B cell (primary cell): ENCODE measurements at regions not wholly inside any gene's neighbourhood (a gene's known extent, or its start where the extent isn't known, plus 50 kb on each side); places are given as distances from the start of the nearest gene placed in this dataset.

Source experiments
- EZH2 ChIP-seq: IDR thresholded peaks from 2 replicates; pipeline ENCODE4 v1.6.1; 2012; ENCODE audit warnings: borderline replicate concordance, low read depth, mild to moderate bottlenecking, moderate library complexity, low read length; ENCODE audit not compliant: insufficient read depth, poor library complexity, severe bottlenecking
- TF ChIP-seq, protein P1 (sequence below): fragments of 200-600 bp; IDR thresholded peaks from one replicate; pipeline ENCODE4 v1.8.0; 2022; ENCODE audit warnings: antibody characterized with exemption, mild to moderate bottlenecking

DNA sequence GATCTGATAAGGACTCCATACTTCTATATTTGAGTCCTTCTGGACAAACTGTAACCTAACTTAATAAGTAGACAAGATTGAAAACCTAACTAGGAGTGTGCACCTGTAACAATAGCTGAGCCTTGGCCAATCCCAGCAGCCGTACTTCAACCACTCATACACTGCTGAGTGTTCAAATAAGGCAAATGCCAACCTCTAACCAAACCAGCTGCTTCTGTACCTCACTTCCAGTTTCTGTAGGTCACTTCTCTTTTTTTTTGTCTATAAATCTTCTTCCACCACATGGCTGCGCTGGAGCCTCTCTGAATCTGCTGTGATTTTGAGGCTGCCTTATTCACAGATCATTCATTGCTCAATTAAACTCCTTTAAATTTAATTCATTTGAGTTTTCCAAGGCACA lies 753.2 kb downstream of the DNAJB9 start:
- no peak for TF ChIP-seq EZH2
- TF ChIP-seq, protein P1, sequence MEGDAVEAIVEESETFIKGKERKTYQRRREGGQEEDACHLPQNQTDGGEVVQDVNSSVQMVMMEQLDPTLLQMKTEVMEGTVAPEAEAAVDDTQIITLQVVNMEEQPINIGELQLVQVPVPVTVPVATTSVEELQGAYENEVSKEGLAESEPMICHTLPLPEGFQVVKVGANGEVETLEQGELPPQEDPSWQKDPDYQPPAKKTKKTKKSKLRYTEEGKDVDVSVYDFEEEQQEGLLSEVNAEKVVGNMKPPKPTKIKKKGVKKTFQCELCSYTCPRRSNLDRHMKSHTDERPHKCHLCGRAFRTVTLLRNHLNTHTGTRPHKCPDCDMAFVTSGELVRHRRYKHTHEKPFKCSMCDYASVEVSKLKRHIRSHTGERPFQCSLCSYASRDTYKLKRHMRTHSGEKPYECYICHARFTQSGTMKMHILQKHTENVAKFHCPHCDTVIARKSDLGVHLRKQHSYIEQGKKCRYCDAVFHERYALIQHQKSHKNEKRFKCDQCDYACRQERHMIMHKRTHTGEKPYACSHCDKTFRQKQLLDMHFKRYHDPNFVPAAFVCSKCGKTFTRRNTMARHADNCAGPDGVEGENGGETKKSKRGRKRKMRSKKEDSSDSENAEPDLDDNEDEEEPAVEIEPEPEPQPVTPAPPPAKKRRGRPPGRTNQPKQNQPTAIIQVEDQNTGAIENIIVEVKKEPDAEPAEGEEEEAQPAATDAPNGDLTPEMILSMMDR: no peak
